ENCODE measurements at regions not wholly inside any gene's neighbourhood (a gene's known extent, or its start where the extent isn't known, plus 50 kb on each side); places are given as distances from the start of the nearest gene placed in this dataset.

GRCh38 chr5:18102733-18103132 is 468.5 kb downstream of the TAF11L14 start:
- no peak overlapping the region for H3K27ac ChIP-seq (ENCODE audit: low read length)
- DNase-seq (ENCODE audit: low read depth, low spot score) (no peak), ATAC-seq (no peak)
- intact Hi-C loops (cut with micrococcal nuclease; ENCODE audit: unreplicated experiment), result no loop called here
- TF ChIP-seq CTCF (IDR thresholded peaks at IDR 0.05) (no peak; the same call in 1 of the 2 replicates), REST (IDR thresholded peaks at IDR 0.05; ENCODE audit: insufficient read depth in 1 of 2, low read depth in 2 of 2, low read length in 1 of 2) (no peak), SIN3A (IDR thresholded peaks at IDR 0.05; ENCODE audit: borderline replicate concordance, insufficient read depth, low read depth, low read length) (no peak), POLR2AphosphoS5 (IDR thresholded peaks at IDR 0.05; ENCODE audit: low read depth, low read length) (no peak), TCF7L2 (IDR thresholded peaks at IDR 0.05; ENCODE audit: low read depth, low read length) (no peak)
- POLR2A ChIA-PET, result no interaction called here
- H3K9me3 ChIP-seq (ENCODE audit: control insufficient read depth, insufficient read depth, low read depth, low read length), result no peaks in the 10 kb centered on the region
- H3K27me3 ChIP-seq (ENCODE audit: control insufficient read depth, insufficient read depth, low read length), result no peaks in the 10 kb centered on the region
- H3K36me3 ChIP-seq (ENCODE audit: control insufficient read depth, insufficient read depth, low read length), result no peaks in the 10 kb centered on the region
- no peaks in the 10 kb centered on the region for H3K4me1 ChIP-seq (ENCODE audit: control insufficient read depth, insufficient read depth, low read length)
- CTCF ChIA-PET, result no interaction called here
- BruUV-seq (replicated peaks), result no TSS peak
- H3K4me3 ChIP-seq (ENCODE audit: low read depth in 2 of 2, low read length in 2 of 2), result no peak overlapping the region
- in situ Hi-C loops (cut with HindIII; ENCODE audit: low pct_unique_long_range_greater_than_20kb, low sequenced_read_pairs), result no loop called here

GRCh38 chr5:18105449-18105848 is 471.2 kb downstream of the TAF11L14 start:
- BruUV-seq (replicated peaks), result no TSS peak
- in situ Hi-C loops (cut with HindIII; ENCODE audit: low pct_unique_long_range_greater_than_20kb, low sequenced_read_pairs) (no loop called here), intact Hi-C loops (cut with micrococcal nuclease; ENCODE audit: unreplicated experiment) (no loop called here)
- Histone ChIP-seq H3K36me3 (ENCODE audit: control insufficient read depth, insufficient read depth, low read length) (no peaks in the 10 kb centered on the region), H3K4me3 (ENCODE audit: low read depth in 2 of 2, low read length in 2 of 2) (no peak overlapping the region), H3K27me3 (ENCODE audit: control insufficient read depth, insufficient read depth, low read length) (no peaks in the 10 kb centered on the region), H3K4me1 (ENCODE audit: control insufficient read depth, insufficient read depth, low read length) (no peaks in the 10 kb centered on the region), H3K27ac (ENCODE audit: low read length) (no peak overlapping the region), H3K9me3 (ENCODE audit: control insufficient read depth, insufficient read depth, low read depth, low read length) (no peaks in the 10 kb centered on the region)
- no peak for DNase-seq (ENCODE audit: low read depth, low spot score)
- ATAC-seq, result no peak
- TF ChIP-seq SIN3A (IDR thresholded peaks at IDR 0.05; ENCODE audit: borderline replicate concordance, insufficient read depth, low read depth, low read length) (no peak), POLR2AphosphoS5 (IDR thresholded peaks at IDR 0.05; ENCODE audit: low read depth, low read length) (no peak), REST (IDR thresholded peaks at IDR 0.05; ENCODE audit: insufficient read depth in 1 of 2, low read depth in 2 of 2, low read length in 1 of 2) (no peak), TCF7L2 (IDR thresholded peaks at IDR 0.05; ENCODE audit: low read depth, low read length) (no peak), CTCF (IDR thresholded peaks at IDR 0.05) (no peak)
- CTCF ChIA-PET, result no interaction called here
- POLR2A ChIA-PET, result no interaction called here
